ENCODE measurements at regions not wholly inside any gene's neighbourhood (a gene's known extent, or its start where the extent isn't known, plus 50 kb on each side); places are given as distances from the start of the nearest gene placed in this dataset.
"Not testable (repeated sequence)": the region's sequence is repeated elsewhere in the genome, so short reads cannot be mapped to it uniquely, and the experiment has no call there.

DNA sequence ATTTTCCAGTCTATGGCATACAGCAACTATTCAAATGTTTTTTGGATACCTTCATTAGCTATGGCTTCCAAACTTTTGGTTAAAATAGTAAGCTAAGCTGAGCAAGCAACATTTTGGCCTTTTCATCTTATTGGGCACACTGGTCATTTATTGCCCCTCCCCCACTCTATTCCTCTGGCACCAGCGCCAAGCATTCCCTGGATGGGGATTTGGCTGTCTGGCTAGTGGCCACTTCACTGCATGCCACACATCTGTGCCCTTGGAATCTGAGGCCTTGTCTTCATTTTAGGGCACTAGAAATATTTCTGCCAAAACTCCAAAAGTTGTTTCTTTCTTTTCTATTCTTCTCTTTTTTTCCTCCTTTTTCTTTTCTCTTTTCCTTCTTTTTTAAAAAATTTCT is 305.8 kb upstream of the POTED start:
- not testable (repeated sequence) for H3K36me3 ChIP-seq (ENCODE audit: control insufficient read depth in 4 of 4, insufficient read depth in 3 of 4, low read depth in 1 of 4, low read length in 3 of 4); H3K9me3 ChIP-seq (ENCODE audit: control insufficient read depth in 4 of 4, low read length in 3 of 4); H3K27me3 ChIP-seq (ENCODE audit: control insufficient read depth in 4 of 4, insufficient read depth in 4 of 4, low read length in 3 of 4); H3K27ac ChIP-seq (ENCODE audit: low read depth in 1 of 2, low read length in 2 of 2); H3K4me3 ChIP-seq (ENCODE audit: low read depth in 1 of 3, low read length in 3 of 3); DNase-seq (ENCODE audit: low spot score); H3K4me1 ChIP-seq (ENCODE audit: control insufficient read depth in 4 of 4, insufficient read depth in 4 of 4, low read length in 3 of 4); H3K9ac ChIP-seq (ENCODE audit: low read depth in 1 of 2, low read length in 2 of 2)
- 13% methylated on average over 1 of the region's 1 CpG for WGBS

- H3K9ac ChIP-seq (ENCODE audit: low read depth in 1 of 2, low read length in 2 of 2); H3K9me3 ChIP-seq (ENCODE audit: control insufficient read depth in 4 of 4, low read length in 3 of 4); DNase-seq (ENCODE audit: low spot score); H3K36me3 ChIP-seq (ENCODE audit: control insufficient read depth in 4 of 4, insufficient read depth in 3 of 4, low read depth in 1 of 4, low read length in 3 of 4); H3K4me3 ChIP-seq (ENCODE audit: low read depth in 1 of 3, low read length in 3 of 3); H3K4me1 ChIP-seq (ENCODE audit: control insufficient read depth in 4 of 4, insufficient read depth in 4 of 4, low read length in 3 of 4); H3K27ac ChIP-seq (ENCODE audit: low read depth in 1 of 2, low read length in 2 of 2); H3K27me3 ChIP-seq (ENCODE audit: control insufficient read depth in 4 of 4, insufficient read depth in 4 of 4, low read length in 3 of 4): not testable (repeated sequence)
- 3% methylated on average over 1 of the region's 1 CpG for WGBS
- TF ChIP-seq RXRA (IDR thresholded peaks at IDR 0.05), result peak in 1 of 2 donors; percentile 41
- peak; percentile 40 for TF ChIP-seq FOXA2 (IDR thresholded peaks at IDR 0.05)
- TF ChIP-seq JUND (IDR thresholded peaks at IDR 0.05), result peak in 1 of 2 donors; percentile 51
- peak; percentile 15 to 51 for TF ChIP-seq HNF4A (conservative IDR thresholded peaks at IDR 0.05)
- peak; percentile 50 for TF ChIP-seq YY1 (IDR thresholded peaks at IDR 0.05)
- TF ChIP-seq, protein P1, sequence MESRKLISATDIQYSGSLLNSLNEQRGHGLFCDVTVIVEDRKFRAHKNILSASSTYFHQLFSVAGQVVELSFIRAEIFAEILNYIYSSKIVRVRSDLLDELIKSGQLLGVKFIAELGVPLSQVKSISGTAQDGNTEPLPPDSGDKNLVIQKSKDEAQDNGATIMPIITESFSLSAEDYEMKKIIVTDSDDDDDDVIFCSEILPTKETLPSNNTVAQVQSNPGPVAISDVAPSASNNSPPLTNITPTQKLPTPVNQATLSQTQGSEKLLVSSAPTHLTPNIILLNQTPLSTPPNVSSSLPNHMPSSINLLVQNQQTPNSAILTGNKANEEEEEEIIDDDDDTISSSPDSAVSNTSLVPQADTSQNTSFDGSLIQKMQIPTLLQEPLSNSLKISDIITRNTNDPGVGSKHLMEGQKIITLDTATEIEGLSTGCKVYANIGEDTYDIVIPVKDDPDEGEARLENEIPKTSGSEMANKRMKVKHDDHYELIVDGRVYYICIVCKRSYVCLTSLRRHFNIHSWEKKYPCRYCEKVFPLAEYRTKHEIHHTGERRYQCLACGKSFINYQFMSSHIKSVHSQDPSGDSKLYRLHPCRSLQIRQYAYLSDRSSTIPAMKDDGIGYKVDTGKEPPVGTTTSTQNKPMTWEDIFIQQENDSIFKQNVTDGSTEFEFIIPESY (IDR thresholded peaks at IDR 0.05), result peak; percentile 30
- peak in 1 of 2 donors; percentile 13 for TF ChIP-seq RAD21 (IDR thresholded peaks at IDR 0.05)
Observed at GRCh38 chr21:13304901-13305300, 304.7 kb upstream of the POTED start.

GRCh38 chr21:13310120-13310519 is 299.5 kb upstream of the POTED start:
- not testable (repeated sequence) for H3K27ac ChIP-seq (ENCODE audit: low read depth in 1 of 2, low read length in 2 of 2); DNase-seq (ENCODE audit: low spot score); H3K9me3 ChIP-seq (ENCODE audit: control insufficient read depth in 4 of 4, low read length in 3 of 4); H3K27me3 ChIP-seq (ENCODE audit: control insufficient read depth in 4 of 4, insufficient read depth in 4 of 4, low read length in 3 of 4); H3K4me1 ChIP-seq (ENCODE audit: control insufficient read depth in 4 of 4, insufficient read depth in 4 of 4, low read length in 3 of 4); H3K4me3 ChIP-seq (ENCODE audit: low read depth in 1 of 3, low read length in 3 of 3); H3K36me3 ChIP-seq (ENCODE audit: control insufficient read depth in 4 of 4, insufficient read depth in 3 of 4, low read depth in 1 of 4, low read length in 3 of 4); H3K9ac ChIP-seq (ENCODE audit: low read depth in 1 of 2, low read length in 2 of 2)
- WGBS, result 78% methylated on average over 5 of the region's 5 CpGs

GRCh38 chr21:13310570-13311524 is 298.7 kb upstream of the POTED start:
- H3K4me1 ChIP-seq (ENCODE audit: control insufficient read depth in 4 of 4, insufficient read depth in 4 of 4, low read length in 3 of 4); H3K4me3 ChIP-seq (ENCODE audit: low read depth in 1 of 3, low read length in 3 of 3); DNase-seq (ENCODE audit: low spot score); H3K9ac ChIP-seq (ENCODE audit: low read depth in 1 of 2, low read length in 2 of 2); H3K27me3 ChIP-seq (ENCODE audit: control insufficient read depth in 4 of 4, insufficient read depth in 4 of 4, low read length in 3 of 4); H3K36me3 ChIP-seq (ENCODE audit: control insufficient read depth in 4 of 4, insufficient read depth in 3 of 4, low read depth in 1 of 4, low read length in 3 of 4); H3K27ac ChIP-seq (ENCODE audit: low read depth in 1 of 2, low read length in 2 of 2); H3K9me3 ChIP-seq (ENCODE audit: control insufficient read depth in 4 of 4, low read length in 3 of 4): not testable (repeated sequence)
- WGBS, result 75% methylated on average over 16 of the region's 18 CpGs

Data from liver (tissue), 7 donors.